Stimulated activated naive B cell treated with anti-CD40 and anti-IgM and Interleukin-4, amounts not matched to agents 10 μg/mL and 1 μg/mL and 100 μg/mL, for 72 hours (primary cell): ENCODE measurements at regions not wholly inside any gene's neighbourhood (a gene's known extent, or its start where the extent isn't known, plus 50 kb on each side); places are given as distances from the start of the nearest gene placed in this dataset.
"Not testable (repeated sequence)": the region's sequence is repeated elsewhere in the genome, so short reads cannot be mapped to it uniquely, and the experiment has no call there.

Experiments used
- ATAC-seq, 2 donors: fragments of 150-1000 bp; cut with Tn5 transposase; replicated peaks; 2 replicates each; pipeline ENCODE4 v1.10.0; 2021; ENCODE audit warnings: moderate library complexity in 1 of 2
- DNase-seq: peaks from one replicate; pipeline ENCODE4 v3.0.0; 2021
- H3K27ac Mint-ChIP-seq: one replicate; pipeline ENCODE4 v1.8.0; 2022; ENCODE audit warnings: mild to moderate bottlenecking, mixed read lengths
- H3K27me3 Mint-ChIP-seq, 2 donors: one replicate each; pipeline ENCODE4 v1.8.0; 2022; ENCODE audit warnings: mixed read lengths in 2 of 2
- H3K36me3 Mint-ChIP-seq, 2 donors: one replicate each; pipeline ENCODE4 v1.8.0; 2022; ENCODE audit warnings: mixed read lengths in 2 of 2, mild to moderate bottlenecking in 1 of 2
- H3K4me1 Mint-ChIP-seq, 2 donors: one replicate each; pipeline ENCODE4 v1.8.0; 2022; ENCODE audit warnings: mixed read lengths in 2 of 2, mild to moderate bottlenecking in 1 of 2
- H3K4me3 Mint-ChIP-seq, 2 donors: one replicate each; pipeline ENCODE4 v1.8.0; 2022; ENCODE audit warnings: mild to moderate bottlenecking in 2 of 2, mixed read lengths in 2 of 2, moderate library complexity in 1 of 2
- H3K9me3 Mint-ChIP-seq, 2 donors: one replicate each; pipeline ENCODE4 v1.8.0; 2022; ENCODE audit warnings: mixed read lengths in 2 of 2, mild to moderate bottlenecking in 1 of 2

DNA sequence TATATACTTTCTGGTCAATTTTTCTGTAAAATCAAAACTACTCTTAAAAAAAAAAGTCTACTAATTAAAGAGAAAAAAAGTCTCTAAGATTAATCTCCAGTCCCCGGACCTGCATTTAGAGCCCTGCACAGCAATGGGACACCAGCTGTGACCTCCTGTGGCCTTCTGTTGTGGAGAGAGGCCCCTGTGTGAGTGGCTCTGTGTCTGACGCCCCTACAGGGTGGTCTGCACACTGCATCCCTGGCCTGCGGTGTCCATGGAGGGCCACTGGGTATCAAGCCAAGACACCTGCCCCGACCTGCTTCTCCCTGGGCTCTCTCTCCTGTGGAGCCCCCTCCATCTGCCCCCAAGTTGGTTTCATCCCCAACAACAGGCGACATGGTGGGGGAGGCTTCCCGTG lies 248.0 kb upstream of the DIO3 start:
- Mint-ChIP-seq H3K27ac (no peak overlapping the region), H3K9me3 (peaks cover 16 to 27% of the 10 kb centered on the region in 2 donors), H3K36me3 (no peaks in the 10 kb centered on the region), H3K4me3 (no peak overlapping the region), H3K4me1 (no peaks in the 10 kb centered on the region), H3K27me3 (peaks cover under 1 to 31% of the 10 kb centered on the region in 2 donors)
- peak in 1 of 2 donors; percentile 20 for ATAC-seq
- DNase-seq = no peak

DNA sequence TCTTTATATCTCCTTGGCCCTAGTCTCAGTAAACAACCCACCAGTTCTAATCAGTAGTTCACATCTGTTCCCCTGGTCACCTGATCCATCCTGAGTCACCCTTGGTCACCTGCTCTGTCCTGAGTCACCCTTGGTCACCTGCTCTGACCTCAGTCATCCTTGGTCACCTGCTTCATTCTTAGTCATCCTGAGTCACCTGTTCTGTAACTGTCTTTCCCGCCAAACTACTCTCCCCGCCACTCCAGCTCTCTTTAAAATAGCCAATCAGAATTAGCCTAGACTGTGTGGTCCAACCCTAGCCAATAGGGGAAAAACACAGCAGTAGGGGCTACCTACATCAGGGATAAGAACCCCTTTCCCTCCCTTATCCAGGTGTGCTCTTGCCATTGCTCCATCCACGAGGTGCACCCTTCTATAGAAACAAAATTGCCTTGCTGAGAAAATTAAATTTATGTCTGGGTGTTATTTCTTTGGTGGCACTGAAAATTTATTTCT lies 245.4 kb upstream of the DIO3 start:
- DNase-seq (no peak), ATAC-seq (no peak)
- Mint-ChIP-seq H3K4me3 (no peak overlapping the region), H3K27me3 (peaks cover 6 to 20% of the 10 kb centered on the region in 2 donors), H3K4me1 (no peaks in the 10 kb centered on the region), H3K9me3 (peaks cover 15 to 19% of the 10 kb centered on the region in 2 donors), H3K36me3 (no peaks in the 10 kb centered on the region), H3K27ac (no peak overlapping the region)

- Mint-ChIP-seq H3K27ac (no peak overlapping the region), H3K27me3 (peaks cover 6 to 12% of the 10 kb centered on the region in 2 donors), H3K4me1 (no peaks in the 10 kb centered on the region), H3K9me3 (peaks cover 17 to 20% of the 10 kb centered on the region in 2 donors), H3K36me3 (no peaks in the 10 kb centered on the region), H3K4me3 (no peak overlapping the region)
- no peak for DNase-seq
- no peak for ATAC-seq
Observed at GRCh38 chr14:101318271-101318670, 243.0 kb upstream of the DIO3 start.

- Mint-ChIP-seq H3K4me1 (no peaks in the 10 kb centered on the region), H3K27me3 (peaks cover 6 to 9% of the 10 kb centered on the region in 2 donors), H3K9me3 (peaks cover 22 to 29% of the 10 kb centered on the region in 2 donors), H3K36me3 (peaks cover 0 to 4% of the 10 kb centered on the region in 2 donors), H3K4me3 (no peak overlapping the region), H3K27ac (no peak overlapping the region)
- DNase-seq (no peak), ATAC-seq (no peak)
Observed at GRCh38 chr14:101320396-101320795, 240.9 kb upstream of the DIO3 start.

DNA sequence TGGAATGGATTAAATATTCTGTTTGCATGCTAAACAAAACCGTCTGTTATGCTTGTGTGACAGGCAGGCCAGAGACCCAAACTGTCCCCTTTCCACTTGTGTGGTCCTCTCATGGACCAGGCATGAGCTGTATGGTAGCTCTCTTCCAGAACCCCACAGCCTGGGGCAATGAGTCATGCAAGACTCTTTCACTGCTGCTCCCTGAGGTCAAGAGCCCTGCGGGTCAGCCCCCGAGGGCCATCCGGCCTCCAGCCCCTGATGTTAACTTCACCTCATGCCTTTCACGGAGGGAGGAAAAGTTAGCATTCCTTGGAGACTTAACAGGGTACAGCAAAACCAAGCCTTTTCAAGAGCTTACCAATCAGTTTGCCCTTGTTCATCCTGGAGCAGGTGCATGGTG lies 239.1 kb upstream of the DIO3 start:
- DNase-seq (no peak), ATAC-seq (no peak)
- no peak overlapping the region for H3K27ac Mint-ChIP-seq
- no peak overlapping the region for H3K4me3 Mint-ChIP-seq
- peaks cover 0 to 4% of the 10 kb centered on the region in 2 donors for H3K36me3 Mint-ChIP-seq
- no peaks in the 10 kb centered on the region for H3K4me1 Mint-ChIP-seq
- H3K9me3 Mint-ChIP-seq = peaks cover 14% of the 10 kb centered on the region in 2 donors
- peaks cover 6% of the 10 kb centered on the region in 2 donors for H3K27me3 Mint-ChIP-seq

DNA sequence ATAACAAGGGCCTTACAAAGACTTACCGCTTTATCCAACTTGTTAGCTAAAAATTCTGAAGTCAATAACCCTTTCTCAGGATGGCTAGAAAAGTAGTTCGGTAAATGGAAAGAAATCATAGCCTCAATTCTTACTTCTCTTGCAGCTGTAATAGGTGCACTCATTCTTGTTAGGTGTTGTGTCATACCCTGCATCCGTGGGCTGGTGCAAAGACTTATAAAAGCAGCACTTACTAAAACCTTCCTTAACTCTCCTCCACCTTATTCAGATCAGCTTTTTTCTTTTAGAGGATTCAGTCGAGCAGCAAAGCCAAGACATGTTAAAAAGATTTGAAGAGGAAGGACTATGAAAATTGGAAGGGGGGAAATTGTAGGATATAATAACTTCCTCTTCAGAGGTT lies 238.2 kb upstream of the DIO3 start:
- DNase-seq (no peak), ATAC-seq (no peak)
- no peak overlapping the region for H3K27ac Mint-ChIP-seq
- H3K27me3 Mint-ChIP-seq = peaks cover 6% of the 10 kb centered on the region in 2 donors
- no peaks in the 10 kb centered on the region for H3K4me1 Mint-ChIP-seq
- peaks cover 13 to 14% of the 10 kb centered on the region in 2 donors for H3K9me3 Mint-ChIP-seq
- H3K36me3 Mint-ChIP-seq = peaks cover 0 to 4% of the 10 kb centered on the region in 2 donors
- no peak overlapping the region for H3K4me3 Mint-ChIP-seq

GRCh38 chr14:101323614-101324235 lies 237.6 kb upstream of the DIO3 start:
- not testable (repeated sequence) for ATAC-seq, H3K4me3 Mint-ChIP-seq, DNase-seq, H3K36me3 Mint-ChIP-seq, H3K4me1 Mint-ChIP-seq, H3K27ac Mint-ChIP-seq, H3K27me3 Mint-ChIP-seq
- peaks cover 13% of the 10 kb centered on the region in 2 donors for H3K9me3 Mint-ChIP-seq

DNA sequence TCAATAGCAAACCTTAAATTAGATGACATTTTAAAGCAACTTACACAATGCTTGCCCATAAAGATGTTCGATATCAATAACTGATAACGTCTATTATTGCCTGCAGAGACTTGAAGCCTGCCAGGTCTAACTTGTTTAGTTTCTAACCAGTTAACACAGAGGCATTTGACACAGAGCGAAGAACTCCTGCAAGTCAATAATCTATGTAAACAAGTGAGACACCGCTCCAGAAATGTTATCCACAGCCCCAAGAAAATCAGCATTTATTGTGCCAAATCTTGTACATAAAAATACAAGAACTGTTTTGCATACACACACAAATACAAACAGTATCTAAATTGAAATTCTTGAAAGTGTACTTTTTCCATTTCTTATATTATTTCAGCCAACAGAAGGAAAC lies 236.0 kb upstream of the DIO3 start:
- no peak overlapping the region for H3K4me3 Mint-ChIP-seq
- peaks cover 0 to 4% of the 10 kb centered on the region in 2 donors for H3K36me3 Mint-ChIP-seq
- peaks cover 13% of the 10 kb centered on the region in 2 donors for H3K9me3 Mint-ChIP-seq
- no peak for ATAC-seq
- no peak overlapping the region for H3K27ac Mint-ChIP-seq
- no peaks in the 10 kb centered on the region for H3K4me1 Mint-ChIP-seq
- DNase-seq = no peak
- no peaks in the 10 kb centered on the region for H3K27me3 Mint-ChIP-seq

DNA sequence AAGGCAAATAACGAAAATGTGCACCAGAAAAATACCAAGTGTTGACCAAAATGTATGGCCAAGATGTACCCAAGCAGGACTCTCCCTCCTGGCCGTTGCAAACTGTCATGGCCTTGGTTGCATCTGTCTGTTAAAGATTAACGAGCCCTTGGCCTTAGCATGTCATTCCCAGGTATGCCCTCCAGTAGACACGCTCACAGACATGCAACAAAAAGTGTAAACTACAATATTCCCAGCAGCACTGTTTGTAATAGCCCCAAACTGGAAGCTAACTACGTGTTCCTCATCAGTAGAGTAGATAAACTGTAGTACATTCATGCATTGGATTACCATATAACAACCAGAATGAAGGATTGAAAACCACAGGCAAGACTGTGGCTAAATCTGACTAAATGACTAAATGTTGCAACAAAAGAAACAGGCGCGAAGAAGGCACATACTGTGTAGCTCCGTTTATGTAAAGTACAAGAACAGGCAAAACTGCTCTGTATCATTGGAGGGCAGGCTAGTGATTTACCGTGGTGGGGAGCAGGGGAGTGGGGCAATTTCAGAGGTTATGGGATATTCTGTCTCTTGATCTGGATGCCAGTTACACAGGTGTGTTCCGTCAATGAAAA lies 232.8 kb upstream of the DIO3 start:
- peaks cover 0 to 3% of the 10 kb centered on the region in 2 donors for H3K36me3 Mint-ChIP-seq
- no peak overlapping the region for H3K4me3 Mint-ChIP-seq
- ATAC-seq (no peak), DNase-seq (no peak)
- H3K27ac Mint-ChIP-seq = no peak overlapping the region
- no peaks in the 10 kb centered on the region for H3K4me1 Mint-ChIP-seq
- peaks cover 8 to 10% of the 10 kb centered on the region in 2 donors for H3K9me3 Mint-ChIP-seq
- H3K27me3 Mint-ChIP-seq = peaks cover 8 to 14% of the 10 kb centered on the region in 2 donors

GRCh38 chr14:101330416-101331140 lies 230.7 kb upstream of the DIO3 start:
- no peak overlapping the region for H3K4me3 Mint-ChIP-seq
- H3K27me3 Mint-ChIP-seq = peaks cover 11 to 19% of the 10 kb centered on the region in 2 donors
- DNase-seq = no peak
- H3K4me1 Mint-ChIP-seq = no peaks in the 10 kb centered on the region
- peaks cover 0 to 2% of the 10 kb centered on the region in 2 donors for H3K9me3 Mint-ChIP-seq
- ATAC-seq = no peak
- no peaks in the 10 kb centered on the region for H3K36me3 Mint-ChIP-seq
- H3K27ac Mint-ChIP-seq = no peak overlapping the region

DNA sequence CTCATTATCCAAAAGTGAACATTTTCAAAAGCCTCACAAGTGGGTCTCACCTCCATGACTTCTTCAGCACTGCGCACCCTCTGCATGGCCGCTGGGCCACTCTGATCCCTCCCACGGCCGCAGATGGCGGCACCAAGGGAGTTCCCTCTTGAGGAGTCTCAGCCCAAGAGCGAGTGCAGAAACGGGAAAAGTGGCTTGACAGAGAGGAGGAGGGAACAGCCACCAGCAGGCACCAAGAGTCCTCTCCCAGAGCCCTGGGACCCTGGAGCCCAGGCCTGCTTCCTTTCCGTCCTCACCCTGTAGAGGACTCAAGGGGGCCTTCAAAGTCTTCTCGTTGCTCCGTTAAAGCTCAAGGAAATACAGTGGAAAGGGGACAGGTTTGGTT lies 230.2 kb upstream of the DIO3 start:
- DNase-seq = no peak
- Mint-ChIP-seq H3K4me3 (no peak overlapping the region), H3K27ac (no peak overlapping the region), H3K9me3 (peaks cover 0 to under 1% of the 10 kb centered on the region in 2 donors), H3K36me3 (no peaks in the 10 kb centered on the region), H3K27me3 (peaks cover 12 to 21% of the 10 kb centered on the region in 2 donors), H3K4me1 (no peaks in the 10 kb centered on the region)
- ATAC-seq = no peak

- Mint-ChIP-seq H3K4me3 (no peak overlapping the region), H3K9me3 (no peaks in the 10 kb centered on the region), H3K27me3 (peaks cover 16 to 25% of the 10 kb centered on the region in 2 donors), H3K36me3 (no peaks in the 10 kb centered on the region), H3K27ac (no peak overlapping the region), H3K4me1 (no peaks in the 10 kb centered on the region)
- ATAC-seq = no peak
- DNase-seq = no peak
Observed at GRCh38 chr14:101331661-101332169, 229.6 kb upstream of the DIO3 start.

- DNase-seq (no peak), ATAC-seq (no peak)
- H3K4me3 Mint-ChIP-seq = no peak overlapping the region
- no peaks in the 10 kb centered on the region for H3K4me1 Mint-ChIP-seq
- no peaks in the 10 kb centered on the region for H3K36me3 Mint-ChIP-seq
- no peaks in the 10 kb centered on the region for H3K9me3 Mint-ChIP-seq
- no peak overlapping the region for H3K27ac Mint-ChIP-seq
- H3K27me3 Mint-ChIP-seq = peaks cover 22 to 31% of the 10 kb centered on the region in 2 donors
Observed at GRCh38 chr14:101332281-101332680, 229.0 kb upstream of the DIO3 start.
